ENCODE measurements at regions not wholly inside any gene's neighbourhood (a gene's known extent, or its start where the extent isn't known, plus 50 kb on each side); places are given as distances from the start of the nearest gene placed in this dataset.

DNA sequence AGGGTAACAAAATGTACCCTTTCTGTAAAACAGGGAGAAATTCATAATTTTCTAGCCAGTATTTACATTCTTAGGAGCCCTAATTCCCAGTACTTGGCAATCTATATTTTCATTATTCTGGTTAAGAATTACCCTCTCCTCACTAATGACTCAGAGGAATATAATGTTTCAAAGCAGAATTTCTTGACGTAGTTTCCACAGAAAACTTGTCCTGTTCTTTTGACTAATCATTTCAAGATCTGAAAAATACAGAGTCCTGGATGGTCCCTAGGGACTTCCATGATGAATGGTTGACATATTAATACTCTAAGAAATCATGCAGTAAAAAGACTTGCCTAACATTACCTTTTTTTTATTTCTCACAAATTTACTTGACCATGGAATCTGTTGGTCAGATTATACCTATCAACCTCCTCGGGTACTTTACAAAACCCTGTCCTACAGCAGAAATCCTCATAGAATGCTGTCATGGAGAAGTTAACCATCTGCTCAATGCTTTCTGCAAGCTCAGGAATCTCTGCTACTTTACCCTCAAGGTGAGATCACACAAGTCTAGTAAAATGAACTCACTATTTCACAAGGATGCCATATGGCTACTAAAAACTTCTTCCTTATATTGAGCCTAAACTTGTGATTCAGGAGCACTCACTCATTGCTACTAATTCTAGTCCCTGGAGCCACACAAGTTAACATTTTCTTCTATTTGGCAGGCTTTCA, 202.1 kb upstream of the CNR1 start:
- H3K27me3 ChIP-seq (ENCODE audit: control insufficient read depth, insufficient read depth, low read length) = no peaks in the 10 kb centered on the region
- H3K27ac ChIP-seq (ENCODE audit: low read depth, low read length) = no peak overlapping the region
- no peak overlapping the region for H3K4me3 ChIP-seq (ENCODE audit: low read depth, low read length)
- H3K4me1 ChIP-seq (ENCODE audit: control insufficient read depth, insufficient read depth, low read length) = no peaks in the 10 kb centered on the region
- no peak overlapping the region for H3K9ac ChIP-seq (ENCODE audit: low read length)
- no peaks in the 10 kb centered on the region for H3K9me3 ChIP-seq (ENCODE audit: control insufficient read depth, insufficient read depth, low read depth, low read length)
- H3K36me3 ChIP-seq (ENCODE audit: control insufficient read depth, insufficient read depth, low read length) = no peaks in the 10 kb centered on the region

DNA sequence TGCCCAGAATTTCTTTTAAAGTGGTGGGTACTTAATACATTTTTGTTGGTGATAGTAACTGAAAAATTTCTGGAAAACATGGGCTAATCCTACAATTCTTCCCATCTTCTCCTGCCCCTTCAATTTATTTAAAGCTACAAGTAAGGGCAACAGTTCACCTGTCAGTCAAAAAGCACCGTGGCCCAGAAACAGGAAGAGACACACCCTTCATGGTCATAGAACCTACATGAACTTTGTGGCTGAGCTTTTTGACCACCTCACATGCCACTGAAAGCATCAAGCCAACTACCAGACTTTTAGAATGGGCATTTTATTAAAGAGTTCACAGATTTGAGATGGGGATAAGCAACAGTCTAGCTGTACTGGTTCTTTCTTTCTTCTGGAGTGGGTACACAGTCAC, 201.1 kb upstream of the CNR1 start:
- H3K27me3 ChIP-seq (ENCODE audit: control insufficient read depth, insufficient read depth, low read length) = no peaks in the 10 kb centered on the region
- H3K4me3 ChIP-seq (ENCODE audit: low read depth, low read length) = no peak overlapping the region
- no peaks in the 10 kb centered on the region for H3K9me3 ChIP-seq (ENCODE audit: control insufficient read depth, insufficient read depth, low read depth, low read length)
- no peak overlapping the region for H3K27ac ChIP-seq (ENCODE audit: low read depth, low read length)
- H3K36me3 ChIP-seq (ENCODE audit: control insufficient read depth, insufficient read depth, low read length) = no peaks in the 10 kb centered on the region
- H3K9ac ChIP-seq (ENCODE audit: low read length) = no peak overlapping the region
- H3K4me1 ChIP-seq (ENCODE audit: control insufficient read depth, insufficient read depth, low read length) = no peaks in the 10 kb centered on the region

DNA sequence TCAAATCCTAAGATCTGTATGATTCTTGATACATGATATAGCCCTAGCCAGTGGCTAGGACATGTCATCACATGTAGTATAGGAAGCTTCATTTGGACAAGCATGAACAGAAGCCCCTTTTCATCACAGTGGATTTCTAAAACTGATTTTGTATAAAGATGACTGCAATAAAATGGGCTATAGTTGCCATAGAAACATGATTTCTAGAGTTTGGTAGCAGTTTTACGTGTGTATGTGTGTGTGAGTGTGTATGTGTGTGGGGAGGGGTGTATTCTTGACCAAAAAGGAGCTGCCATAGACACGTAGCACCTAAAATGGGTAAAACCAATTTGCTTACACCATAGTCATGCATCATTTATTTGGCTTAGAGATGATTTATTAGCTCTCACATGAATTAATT, 200.5 kb upstream of the CNR1 start:
- Histone ChIP-seq H3K4me3 (ENCODE audit: low read depth, low read length) (no peak overlapping the region), H3K9me3 (ENCODE audit: control insufficient read depth, insufficient read depth, low read depth, low read length) (no peaks in the 10 kb centered on the region), H3K4me1 (ENCODE audit: control insufficient read depth, insufficient read depth, low read length) (peaks cover 2% of the 10 kb centered on the region; the same call in 1 of the 2 replicates), H3K9ac (ENCODE audit: low read length) (no peak overlapping the region), H3K27me3 (ENCODE audit: control insufficient read depth, insufficient read depth, low read length) (no peaks in the 10 kb centered on the region), H3K36me3 (ENCODE audit: control insufficient read depth, insufficient read depth, low read length) (no peaks in the 10 kb centered on the region), H3K27ac (ENCODE audit: low read depth, low read length) (no peak overlapping the region)

DNA sequence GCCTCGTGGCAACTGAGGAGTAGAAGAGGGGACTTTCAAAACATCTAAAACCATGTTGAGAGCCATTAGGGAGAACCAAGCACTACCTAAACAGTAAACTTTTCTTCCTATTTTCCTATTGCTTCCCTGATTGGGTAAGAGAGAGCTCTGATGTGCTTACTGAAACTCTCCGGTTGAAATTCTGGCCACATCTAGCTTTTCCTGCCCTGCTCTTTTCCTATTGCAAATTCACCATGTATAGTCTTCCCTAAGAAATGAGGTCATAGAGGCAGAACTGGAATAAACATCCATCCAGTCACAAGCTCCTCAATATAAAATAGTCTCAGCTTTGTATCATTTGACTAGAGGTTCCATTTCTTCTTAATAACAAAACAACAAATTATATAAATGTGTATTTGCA, 199.5 kb upstream of the CNR1 start:
- Histone ChIP-seq H3K9ac (ENCODE audit: low read length) (no peak overlapping the region), H3K27ac (ENCODE audit: low read depth, low read length) (no peak overlapping the region)

DNA sequence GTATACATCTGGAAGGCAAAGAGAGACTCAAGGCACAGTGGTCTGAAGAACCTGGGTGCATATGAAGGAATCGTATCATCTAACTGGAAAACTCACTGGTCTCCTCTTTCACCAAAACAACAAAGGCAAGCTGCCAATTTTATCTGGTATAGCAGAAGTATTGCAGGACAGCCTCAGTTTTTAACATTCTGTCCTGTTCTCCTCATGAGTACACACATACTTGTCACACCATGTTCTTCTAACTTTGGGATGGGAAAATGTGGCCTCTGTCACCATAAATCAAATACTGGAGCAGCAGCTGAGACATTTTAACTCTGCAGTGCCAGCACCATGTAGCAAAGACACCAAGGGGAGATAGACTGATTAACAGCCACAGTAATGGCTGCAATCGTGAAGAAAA, 199.1 kb upstream of the CNR1 start:
- Histone ChIP-seq H3K36me3 (ENCODE audit: control insufficient read depth, insufficient read depth, low read length) (no peaks in the 10 kb centered on the region), H3K9ac (ENCODE audit: low read length) (no peak overlapping the region), H3K4me1 (ENCODE audit: control insufficient read depth, insufficient read depth, low read length) (peaks cover 16% of the 10 kb centered on the region), H3K27me3 (ENCODE audit: control insufficient read depth, insufficient read depth, low read length) (no peaks in the 10 kb centered on the region), H3K27ac (ENCODE audit: low read depth, low read length) (no peak overlapping the region), H3K4me3 (ENCODE audit: low read depth, low read length) (no peak overlapping the region), H3K9me3 (ENCODE audit: control insufficient read depth, insufficient read depth, low read depth, low read length) (no peaks in the 10 kb centered on the region)

More for the DNA sequence above, 199.5 kb upstream of the CNR1 start:
- H3K27me3 ChIP-seq (ENCODE audit: control insufficient read depth, insufficient read depth, low read length) = no peaks in the 10 kb centered on the region
- H3K9me3 ChIP-seq (ENCODE audit: control insufficient read depth, insufficient read depth, low read depth, low read length) = no peaks in the 10 kb centered on the region
- no peak overlapping the region for H3K4me3 ChIP-seq (ENCODE audit: low read depth, low read length)
- no peaks in the 10 kb centered on the region for H3K36me3 ChIP-seq (ENCODE audit: control insufficient read depth, insufficient read depth, low read length)
- peaks cover 13% of the 10 kb centered on the region for H3K4me1 ChIP-seq (ENCODE audit: control insufficient read depth, insufficient read depth, low read length)

DNA sequence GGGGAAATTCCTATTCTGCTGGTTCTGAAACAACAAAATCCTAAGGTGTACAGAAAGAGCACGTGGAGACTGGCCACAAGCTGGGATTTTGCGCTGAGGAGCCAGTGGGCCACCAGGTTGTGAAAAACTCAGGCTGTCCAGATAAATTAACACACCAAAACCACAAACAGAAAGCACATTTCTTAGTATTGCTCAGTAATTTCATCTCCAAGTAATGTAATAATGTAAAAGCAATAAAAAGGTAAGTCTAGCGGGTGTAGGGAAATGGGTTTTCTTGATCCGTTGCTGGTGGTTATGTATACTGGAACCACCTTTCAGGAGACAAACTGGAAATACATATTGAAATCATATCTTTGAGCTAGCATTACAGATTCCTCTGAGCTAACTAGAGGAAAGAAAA, 195.6 kb upstream of the CNR1 start:
- Histone ChIP-seq H3K27ac (ENCODE audit: low read depth, low read length) (no peak overlapping the region), H3K4me3 (ENCODE audit: low read depth, low read length) (no peak overlapping the region), H3K27me3 (ENCODE audit: control insufficient read depth, insufficient read depth, low read length) (no peaks in the 10 kb centered on the region), H3K4me1 (ENCODE audit: control insufficient read depth, insufficient read depth, low read length) (peaks cover 24% of the 10 kb centered on the region), H3K9me3 (ENCODE audit: control insufficient read depth, insufficient read depth, low read depth, low read length) (no peaks in the 10 kb centered on the region), H3K36me3 (ENCODE audit: control insufficient read depth, insufficient read depth, low read length) (no peaks in the 10 kb centered on the region), H3K9ac (ENCODE audit: low read length) (no peak overlapping the region)

DNA sequence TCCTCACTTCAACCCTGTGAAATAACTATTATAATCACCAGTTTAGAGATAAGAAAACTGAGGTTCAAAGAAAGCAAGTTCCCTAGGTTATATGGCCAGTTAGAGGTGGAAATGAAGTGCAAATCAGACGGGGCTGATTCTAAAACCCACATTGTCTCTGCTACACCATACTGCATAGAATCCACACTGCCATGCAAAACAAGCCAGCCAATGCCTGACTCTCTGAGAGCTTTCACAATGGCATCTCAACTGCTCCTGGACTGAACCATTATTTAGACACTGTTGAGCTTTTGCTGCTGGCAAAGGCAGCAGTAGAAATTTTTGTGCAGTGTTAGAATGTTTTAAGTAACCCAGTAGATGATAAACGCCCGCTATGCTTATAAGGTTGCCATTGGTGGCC, 195.2 kb upstream of the CNR1 start:
- no peaks in the 10 kb centered on the region for H3K27me3 ChIP-seq (ENCODE audit: control insufficient read depth, insufficient read depth, low read length)
- peaks cover 24% of the 10 kb centered on the region for H3K4me1 ChIP-seq (ENCODE audit: control insufficient read depth, insufficient read depth, low read length)
- no peak overlapping the region for H3K4me3 ChIP-seq (ENCODE audit: low read depth, low read length)
- no peak overlapping the region for H3K27ac ChIP-seq (ENCODE audit: low read depth, low read length)
- H3K9ac ChIP-seq (ENCODE audit: low read length) = no peak overlapping the region
- no peaks in the 10 kb centered on the region for H3K9me3 ChIP-seq (ENCODE audit: control insufficient read depth, insufficient read depth, low read depth, low read length)
- no peaks in the 10 kb centered on the region for H3K36me3 ChIP-seq (ENCODE audit: control insufficient read depth, insufficient read depth, low read length)

DNA sequence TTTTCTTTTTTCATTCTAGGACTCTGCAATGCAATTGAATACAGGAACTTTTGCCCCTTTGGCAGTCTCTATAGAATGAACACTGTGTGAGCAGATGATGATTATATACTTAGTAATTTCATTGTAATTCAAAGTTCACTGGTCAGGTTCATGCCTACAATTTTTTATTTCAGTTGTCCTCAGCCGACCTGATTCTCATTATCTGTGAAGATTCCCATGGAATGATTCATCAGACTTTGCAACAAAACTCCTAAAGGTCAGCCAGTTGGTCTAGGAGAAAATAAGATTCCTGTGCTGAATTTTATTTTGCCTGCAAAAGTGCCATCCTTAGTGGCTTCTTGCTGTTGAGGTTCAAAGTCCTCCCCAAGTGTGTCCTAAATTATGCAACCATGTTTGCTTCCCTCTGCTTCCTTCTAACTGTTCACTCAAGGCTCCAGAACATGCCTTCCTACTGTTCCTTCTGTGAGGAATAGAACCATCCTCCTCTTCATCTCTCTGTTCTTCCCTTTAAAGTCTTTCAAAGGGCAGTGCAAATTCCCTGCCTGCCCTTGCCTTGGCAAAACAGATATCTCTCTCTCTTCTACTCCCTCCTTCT, 194.2 kb upstream of the CNR1 start:
- Histone ChIP-seq H3K9me3 (ENCODE audit: control insufficient read depth, insufficient read depth, low read depth, low read length) (no peaks in the 10 kb centered on the region), H3K36me3 (ENCODE audit: control insufficient read depth, insufficient read depth, low read length) (no peaks in the 10 kb centered on the region), H3K9ac (ENCODE audit: low read length) (no peak overlapping the region), H3K4me1 (ENCODE audit: control insufficient read depth, insufficient read depth, low read length) (peaks cover 24% of the 10 kb centered on the region), H3K27me3 (ENCODE audit: control insufficient read depth, insufficient read depth, low read length) (no peaks in the 10 kb centered on the region), H3K4me3 (ENCODE audit: low read depth, low read length) (no peak overlapping the region), H3K27ac (ENCODE audit: low read depth, low read length) (no peak overlapping the region)

DNA sequence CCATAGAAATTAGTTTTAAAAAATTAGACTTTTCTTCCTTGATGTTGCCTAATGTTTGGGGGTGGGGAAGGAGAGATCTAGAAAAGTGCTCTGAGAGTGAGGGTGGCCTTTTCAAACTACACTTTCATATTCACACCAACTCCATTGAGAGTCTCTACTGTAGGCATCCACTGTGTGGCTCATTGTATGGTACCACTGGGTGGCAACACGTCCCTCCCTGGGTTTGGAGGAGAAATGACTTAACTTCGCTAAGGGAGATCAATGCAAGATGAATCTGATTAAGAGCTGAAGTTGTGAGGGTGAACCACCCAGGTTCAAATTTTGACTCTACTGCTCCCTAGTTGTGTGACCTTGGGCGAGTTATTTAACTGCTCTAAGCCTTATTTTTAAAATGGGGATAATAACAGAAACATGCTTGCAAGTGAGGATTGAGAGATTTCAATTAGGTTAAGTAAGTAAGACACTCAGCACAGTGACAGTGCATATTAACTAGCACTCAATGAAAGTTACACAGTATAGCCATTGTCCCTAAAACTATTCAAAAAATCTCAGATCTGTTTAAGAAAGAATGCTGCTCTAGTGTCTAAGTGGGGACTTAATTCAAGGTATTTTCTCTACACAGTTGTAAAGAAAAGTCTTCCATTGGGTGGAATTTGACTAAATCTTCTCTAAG, 193.5 kb upstream of the CNR1 start:
- no peak overlapping the region for H3K9ac ChIP-seq (ENCODE audit: low read length)
- no peaks in the 10 kb centered on the region for H3K27me3 ChIP-seq (ENCODE audit: control insufficient read depth, insufficient read depth, low read length)
- H3K9me3 ChIP-seq (ENCODE audit: control insufficient read depth, insufficient read depth, low read depth, low read length) = no peaks in the 10 kb centered on the region
- no peaks in the 10 kb centered on the region for H3K36me3 ChIP-seq (ENCODE audit: control insufficient read depth, insufficient read depth, low read length)
- H3K27ac ChIP-seq (ENCODE audit: low read depth, low read length) = no peak overlapping the region
- no peak overlapping the region for H3K4me3 ChIP-seq (ENCODE audit: low read depth, low read length)
- peaks cover 24% of the 10 kb centered on the region for H3K4me1 ChIP-seq (ENCODE audit: control insufficient read depth, insufficient read depth, low read length)

DNA sequence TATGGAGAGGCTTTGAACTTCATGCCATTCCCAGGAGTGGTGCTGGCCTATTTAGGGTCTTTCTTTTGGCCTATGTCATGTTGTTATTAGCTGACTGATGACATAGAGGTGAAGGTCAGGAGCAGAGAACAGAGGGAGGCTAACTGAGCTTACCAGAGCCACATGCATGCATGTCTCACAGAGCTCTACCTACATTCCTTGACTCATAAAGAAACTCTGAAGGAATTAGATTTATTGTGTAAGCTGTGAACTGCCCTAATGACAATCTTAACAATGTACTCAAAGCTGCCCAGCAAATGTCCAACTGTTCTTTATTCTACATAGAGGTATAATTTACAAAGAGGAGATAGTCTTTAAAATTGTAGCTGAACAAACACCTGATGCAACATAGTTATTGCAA, 192.7 kb upstream of the CNR1 start:
- Histone ChIP-seq H3K27me3 (ENCODE audit: control insufficient read depth, insufficient read depth, low read length) (no peaks in the 10 kb centered on the region), H3K4me1 (ENCODE audit: control insufficient read depth, insufficient read depth, low read length) (peaks cover 24% of the 10 kb centered on the region), H3K9me3 (ENCODE audit: control insufficient read depth, insufficient read depth, low read depth, low read length) (no peaks in the 10 kb centered on the region), H3K27ac (ENCODE audit: low read depth, low read length) (no peak overlapping the region), H3K36me3 (ENCODE audit: control insufficient read depth, insufficient read depth, low read length) (no peaks in the 10 kb centered on the region), H3K9ac (ENCODE audit: low read length) (no peak overlapping the region), H3K4me3 (ENCODE audit: low read depth, low read length) (no peak overlapping the region)

DNA sequence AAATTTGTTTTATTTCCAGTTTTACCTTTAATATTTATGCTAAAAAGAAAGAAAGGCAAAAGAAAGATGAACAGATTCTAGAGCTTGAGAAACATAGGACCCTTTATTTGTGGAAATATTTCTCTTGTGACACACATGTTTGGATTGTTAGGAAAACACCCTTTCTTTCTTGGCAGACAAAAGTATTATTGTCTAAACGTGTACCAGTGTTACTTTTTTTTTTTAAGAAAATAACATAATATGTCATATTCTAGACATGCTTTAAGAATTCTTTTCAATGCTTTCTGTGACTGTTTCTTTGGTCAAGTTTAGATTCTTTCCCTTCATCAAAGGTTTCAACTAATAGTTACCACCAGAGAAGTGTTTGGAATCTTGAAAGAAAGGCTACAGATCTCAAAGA, 183.4 kb upstream of the CNR1 start:
- Histone ChIP-seq H3K4me1 (ENCODE audit: control insufficient read depth, insufficient read depth, low read length) (no peaks in the 10 kb centered on the region), H3K9me3 (ENCODE audit: control insufficient read depth, insufficient read depth, low read depth, low read length) (peaks cover 10% of the 10 kb centered on the region), H3K36me3 (ENCODE audit: control insufficient read depth, insufficient read depth, low read length) (no peaks in the 10 kb centered on the region), H3K9ac (ENCODE audit: low read length) (no peak overlapping the region), H3K27me3 (ENCODE audit: control insufficient read depth, insufficient read depth, low read length) (no peaks in the 10 kb centered on the region), H3K27ac (ENCODE audit: low read depth, low read length) (no peak overlapping the region), H3K4me3 (ENCODE audit: low read depth, low read length) (no peak overlapping the region)
